Activated naive CD4-positive, alpha-beta T cell treated with anti-CD3 and anti-CD28 coated beads, Interleukin-2, amount 10 ng/mL, durations not matched to agents 7 days and 5 days (primary cell): ENCODE measurements at regions not wholly inside any gene's neighbourhood (a gene's known extent, or its start where the extent isn't known, plus 50 kb on each side); places are given as distances from the start of the nearest gene placed in this dataset.
"Not testable (repeated sequence)": the region's sequence is repeated elsewhere in the genome, so short reads cannot be mapped to it uniquely, and the experiment has no call there.

Source experiments
- CTCF ChIA-PET: fragments of 350-600 bp; sonication (Branson Sonifier 250); formaldehyde crosslinking; loops from one replicate; lab custom pipeline; 2021; ENCODE audit warnings: antibody characterized with exemption; lab: Charles Lee
- DNase-seq: peaks from one replicate; pipeline ENCODE4 v3.0.0-alpha.2; 2020
- H3K27ac Mint-ChIP-seq: one replicate; pipeline ENCODE4 v1.8.0; 2021; ENCODE audit warnings: mild to moderate bottlenecking, moderate library complexity, mixed read lengths
- H3K27me3 Mint-ChIP-seq: one replicate; pipeline ENCODE4 v1.8.0; 2021; ENCODE audit warnings: mild to moderate bottlenecking, mixed read lengths
- H3K36me3 Mint-ChIP-seq: one replicate; pipeline ENCODE4 v1.8.0; 2021; ENCODE audit warnings: mixed read lengths
- H3K4me1 Mint-ChIP-seq: one replicate; pipeline ENCODE4 v1.8.0; 2021; ENCODE audit warnings: mixed read lengths
- H3K4me3 Mint-ChIP-seq: one replicate; pipeline ENCODE4 v1.8.0; 2021; ENCODE audit warnings: mild to moderate bottlenecking, moderate library complexity, mixed read lengths
- H3K9me3 Mint-ChIP-seq: one replicate; pipeline ENCODE4 v1.8.0; 2021; ENCODE audit warnings: mixed read lengths

- H3K36me3 Mint-ChIP-seq = peaks cover 3% of the 10 kb centered on the region
- no peak overlapping the region for H3K4me3 Mint-ChIP-seq
- CTCF ChIA-PET = no interaction called here
- H3K27ac Mint-ChIP-seq = no peak overlapping the region
- H3K27me3 Mint-ChIP-seq = no peaks in the 10 kb centered on the region
- H3K4me1 Mint-ChIP-seq = no peaks in the 10 kb centered on the region
- no peak for DNase-seq
- peaks cover 38% of the 10 kb centered on the region for H3K9me3 Mint-ChIP-seq
Measured at GRCh38 chr9:65459756-65460320, 174.8 kb upstream of the FOXD4L5 start.

- H3K27ac Mint-ChIP-seq = no peak overlapping the region
- H3K27me3 Mint-ChIP-seq = no peaks in the 10 kb centered on the region
- no peaks in the 10 kb centered on the region for H3K4me1 Mint-ChIP-seq
- no peak overlapping the region for H3K4me3 Mint-ChIP-seq
- H3K36me3 Mint-ChIP-seq = no peaks in the 10 kb centered on the region
- DNase-seq = no peak
- peaks cover 31% of the 10 kb centered on the region for H3K9me3 Mint-ChIP-seq
- CTCF ChIA-PET = no interaction called here
Measured at GRCh38 chr9:65458992-65459391, 174.0 kb upstream of the FOXD4L5 start.

- Mint-ChIP-seq H3K4me3 (no peak overlapping the region), H3K4me1 (no peaks in the 10 kb centered on the region), H3K9me3 (peaks cover 29% of the 10 kb centered on the region), H3K27ac (no peak overlapping the region), H3K27me3 (no peaks in the 10 kb centered on the region), H3K36me3 (no peaks in the 10 kb centered on the region)
- DNase-seq = no peak
- CTCF ChIA-PET = no interaction called here
Measured at GRCh38 chr9:65458465-65458864, 173.5 kb upstream of the FOXD4L5 start.

GRCh38 chr9:65456991-65457390, 172.0 kb upstream of the FOXD4L5 start:
- DNase-seq, H3K36me3 Mint-ChIP-seq, H3K27me3 Mint-ChIP-seq, H3K4me3 Mint-ChIP-seq, CTCF ChIA-PET, H3K27ac Mint-ChIP-seq, H3K4me1 Mint-ChIP-seq: not testable (repeated sequence)
- peaks cover 24% of the 10 kb centered on the region for H3K9me3 Mint-ChIP-seq

GRCh38 chr9:65455751-65456647, 171.0 kb upstream of the FOXD4L5 start:
- H3K4me3 Mint-ChIP-seq, H3K27me3 Mint-ChIP-seq, H3K36me3 Mint-ChIP-seq, DNase-seq, H3K27ac Mint-ChIP-seq, CTCF ChIA-PET, H3K4me1 Mint-ChIP-seq: not testable (repeated sequence)
- peaks cover 28% of the 10 kb centered on the region for H3K9me3 Mint-ChIP-seq

GRCh38 chr9:65455136-65455535, 170.1 kb upstream of the FOXD4L5 start:
- H3K27me3 Mint-ChIP-seq, CTCF ChIA-PET, H3K4me3 Mint-ChIP-seq, H3K27ac Mint-ChIP-seq, H3K4me1 Mint-ChIP-seq, H3K36me3 Mint-ChIP-seq, DNase-seq: not testable (repeated sequence)
- H3K9me3 Mint-ChIP-seq = peaks cover 27% of the 10 kb centered on the region

- not testable (repeated sequence) for DNase-seq
Measured at GRCh38 chr9:65454666-65455065, 169.7 kb upstream of the FOXD4L5 start.

GRCh38 chr9:65454034-65454433, 169.0 kb upstream of the FOXD4L5 start:
- H3K27me3 Mint-ChIP-seq, H3K36me3 Mint-ChIP-seq, CTCF ChIA-PET, H3K27ac Mint-ChIP-seq, H3K4me3 Mint-ChIP-seq, DNase-seq, H3K4me1 Mint-ChIP-seq: not testable (repeated sequence)
- H3K9me3 Mint-ChIP-seq = peaks cover 27% of the 10 kb centered on the region

More at GRCh38 chr9:65454666-65455065, 169.7 kb upstream of the FOXD4L5 start:
- H3K27me3 Mint-ChIP-seq, CTCF ChIA-PET, H3K27ac Mint-ChIP-seq, H3K36me3 Mint-ChIP-seq, H3K4me1 Mint-ChIP-seq, H3K4me3 Mint-ChIP-seq: not testable (repeated sequence)
- H3K9me3 Mint-ChIP-seq = peaks cover 27% of the 10 kb centered on the region

- H3K27me3 Mint-ChIP-seq, H3K4me3 Mint-ChIP-seq, CTCF ChIA-PET, DNase-seq, H3K4me1 Mint-ChIP-seq, H3K27ac Mint-ChIP-seq, H3K36me3 Mint-ChIP-seq: not testable (repeated sequence)
- peaks cover 30% of the 10 kb centered on the region for H3K9me3 Mint-ChIP-seq
Measured at GRCh38 chr9:65449886-65450610, 165.0 kb upstream of the FOXD4L5 start.

- no peaks in the 10 kb centered on the region for H3K4me1 Mint-ChIP-seq
- H3K4me3 Mint-ChIP-seq = no peak overlapping the region
- no peak overlapping the region for H3K27ac Mint-ChIP-seq
- H3K27me3 Mint-ChIP-seq = no peaks in the 10 kb centered on the region
- H3K9me3 Mint-ChIP-seq = peaks cover 30% of the 10 kb centered on the region
- CTCF ChIA-PET = no interaction called here
- no peak for DNase-seq
- no peaks in the 10 kb centered on the region for H3K36me3 Mint-ChIP-seq
Measured at GRCh38 chr9:65449423-65449822, 164.4 kb upstream of the FOXD4L5 start.

GRCh38 chr9:65447146-65447545, 162.1 kb upstream of the FOXD4L5 start:
- CTCF ChIA-PET, H3K4me3 Mint-ChIP-seq, DNase-seq, H3K27me3 Mint-ChIP-seq, H3K36me3 Mint-ChIP-seq, H3K27ac Mint-ChIP-seq, H3K4me1 Mint-ChIP-seq: not testable (repeated sequence)
- H3K9me3 Mint-ChIP-seq = peaks cover 28% of the 10 kb centered on the region

- H3K4me1 Mint-ChIP-seq, H3K4me3 Mint-ChIP-seq, CTCF ChIA-PET, H3K36me3 Mint-ChIP-seq, DNase-seq, H3K27ac Mint-ChIP-seq, H3K27me3 Mint-ChIP-seq: not testable (repeated sequence)
- peaks cover 24% of the 10 kb centered on the region for H3K9me3 Mint-ChIP-seq
Measured at GRCh38 chr9:65445991-65446390, 161.0 kb upstream of the FOXD4L5 start.

- H3K9me3 Mint-ChIP-seq = peaks cover 22% of the 10 kb centered on the region
- H3K36me3 Mint-ChIP-seq = no peaks in the 10 kb centered on the region
- H3K4me3 Mint-ChIP-seq = no peak overlapping the region
- H3K4me1 Mint-ChIP-seq = no peaks in the 10 kb centered on the region
- DNase-seq = no peak
- CTCF ChIA-PET = no interaction called here
- no peaks in the 10 kb centered on the region for H3K27me3 Mint-ChIP-seq
- H3K27ac Mint-ChIP-seq = no peak overlapping the region
Measured at GRCh38 chr9:65444943-65445342, 159.9 kb upstream of the FOXD4L5 start.

GRCh38 chr9:65442116-65442515, 157.1 kb upstream of the FOXD4L5 start:
- peaks cover 19% of the 10 kb centered on the region for H3K9me3 Mint-ChIP-seq
- CTCF ChIA-PET, H3K36me3 Mint-ChIP-seq, H3K27ac Mint-ChIP-seq, DNase-seq, H3K4me1 Mint-ChIP-seq, H3K27me3 Mint-ChIP-seq, H3K4me3 Mint-ChIP-seq: not testable (repeated sequence)
